ENCODE measurements at regions not wholly inside any gene's neighbourhood (a gene's known extent, or its start where the extent isn't known, plus 50 kb on each side); places are given as distances from the start of the nearest gene placed in this dataset.

- TF ChIP-seq ZNF114 (CRISPR knock-in tag; IDR thresholded peaks at IDR 0.05) (no peak), EZH2 (IDR thresholded peaks at IDR 0.05; ENCODE audit: low read depth, unreplicated experiment) (no peak), JUNB (IDR thresholded peaks at IDR 0.05; ENCODE audit: unreplicated experiment) (no peak), EZH2phosphoT487 (IDR thresholded peaks at IDR 0.05; ENCODE audit: unreplicated experiment) (no peak)
Observed at GRCh38 chr3:59695860-59696259, 646.0 kb upstream of the CFAP20DC start (continued).

- ATAC-seq (no peak), DNase-seq (ENCODE audit: low spot score) (no peak)
- Histone ChIP-seq H3K4me2 (no peak overlapping the region), H3K27ac (ENCODE audit: low read depth) (no peak overlapping the region), H2AFZ (no peak overlapping the region), H3K27me3 (ENCODE audit: insufficient read depth) (no peaks in the 10 kb centered on the region), H3K36me3 (ENCODE audit: insufficient read depth) (no peaks in the 10 kb centered on the region), H3F3A (replicated peaks; ENCODE audit: low read depth) (no peaks in the 10 kb centered on the region), H3K79me2 (replicated peaks; ENCODE audit: insufficient read depth) (no peaks in the 10 kb centered on the region), H3K4me1 (ENCODE audit: insufficient read depth) (no peaks in the 10 kb centered on the region), H4K20me1 (replicated peaks; ENCODE audit: insufficient read depth) (no peaks in the 10 kb centered on the region), H3K9me2 (ENCODE audit: insufficient read depth) (0 out of 2 replicates have a peak, but pooled peaks cover 3% of the 10 kb centered on the region), H3K4me3 (no peak overlapping the region)
- Mint-ChIP-seq H3K4me1 (no peaks in the 10 kb centered on the region), H3K9me3 (no peaks in the 10 kb centered on the region; the same call in 2 of the 3 replicates), H3K4me3 (no peak overlapping the region), H3K27ac (no peak overlapping the region), H3K27me3 (ENCODE audit: insufficient read depth, low read depth, poor library complexity) (no peaks in the 10 kb centered on the region), H3K36me3 (ENCODE audit: low read depth) (no peaks in the 10 kb centered on the region; the same call in 2 of the 3 replicates)
- TF ChIP-seq ETS1 (IDR thresholded peaks at IDR 0.05), result no peak
- TF ChIP-seq ZNF114 (CRISPR knock-in tag; IDR thresholded peaks at IDR 0.05), result no peak
- no peak for TF ChIP-seq NANOG (IDR thresholded peaks at IDR 0.05; ENCODE audit: borderline replicate concordance)
- TF ChIP-seq JUNB (IDR thresholded peaks at IDR 0.05; ENCODE audit: unreplicated experiment), result no peak
Observed at GRCh38 chr3:59692117-59692516, 642.3 kb upstream of the CFAP20DC start.

GRCh38 chr3:59690886-59691285, 641.1 kb upstream of the CFAP20DC start:
- Mint-ChIP-seq H3K4me1 (no peaks in the 10 kb centered on the region), H3K4me3 (no peak overlapping the region), H3K9me3 (no peaks in the 10 kb centered on the region; the same call in 2 of the 3 replicates), H3K36me3 (ENCODE audit: low read depth) (no peaks in the 10 kb centered on the region; the same call in 2 of the 3 replicates), H3K27ac (no peak overlapping the region), H3K27me3 (ENCODE audit: insufficient read depth, low read depth, poor library complexity) (no peaks in the 10 kb centered on the region)
- Histone ChIP-seq H3K27ac (ENCODE audit: low read depth) (no peak overlapping the region), H4K20me1 (replicated peaks; ENCODE audit: insufficient read depth) (no peaks in the 10 kb centered on the region), H2AFZ (no peak overlapping the region), H3K36me3 (ENCODE audit: insufficient read depth) (no peaks in the 10 kb centered on the region), H3K4me3 (no peak overlapping the region), H3K79me2 (replicated peaks; ENCODE audit: insufficient read depth) (no peaks in the 10 kb centered on the region), H3K4me2 (no peak overlapping the region), H3K9me2 (ENCODE audit: insufficient read depth) (0 out of 2 replicates have a peak, but pooled peaks cover 3% of the 10 kb centered on the region), H3K4me1 (ENCODE audit: insufficient read depth) (no peaks in the 10 kb centered on the region), H3K27me3 (ENCODE audit: insufficient read depth) (no peaks in the 10 kb centered on the region), H3F3A (replicated peaks; ENCODE audit: low read depth) (no peaks in the 10 kb centered on the region)
- ATAC-seq, result no peak
- DNase-seq (ENCODE audit: low spot score), result no peak
- TF ChIP-seq ZNF331 (CRISPR knock-in tag; IDR thresholded peaks at IDR 0.05; ENCODE audit: low read depth), result no peak
- no peak for TF ChIP-seq STAT1 (IDR thresholded peaks at IDR 0.05; ENCODE audit: unreplicated experiment)
- TF ChIP-seq ZNF462 (CRISPR knock-in tag; IDR thresholded peaks at IDR 0.05), result no peak
- TF ChIP-seq NANOG (IDR thresholded peaks at IDR 0.05; ENCODE audit: borderline replicate concordance), result no peak
- no peak for TF ChIP-seq JUNB (IDR thresholded peaks at IDR 0.05; ENCODE audit: unreplicated experiment)
- TF ChIP-seq CTCF (conservative IDR thresholded peaks at IDR 0.05; ENCODE audit: low read depth in 2 of 2), result no peak
